Right lobe of liver (tissue), 4 donors: ENCODE measurements at regions not wholly inside any gene's neighbourhood (a gene's known extent, or its start where the extent isn't known, plus 50 kb on each side); places are given as distances from the start of the nearest gene placed in this dataset.

Source experiments
- CTCF ChIP-seq, 4 donors: fragments of 200-600 bp in 3 of 4; fragments of 450-650 bp in 1 of 4; IDR thresholded peaks; one replicate each; pipeline versions ENCODE4 v1.5.1 to v1.8.0; 2016 to 2022; ENCODE audit warnings: antibody characterized with exemption in 4 of 4, mild to moderate bottlenecking in 2 of 4
- POLR2A ChIP-seq: fragments of 450-650 bp; IDR thresholded peaks from one replicate; pipeline ENCODE4 v1.6.1; 2017; ENCODE audit warnings: antibody characterized with exemption, mild to moderate bottlenecking
- donor health status: DM: no; HTN: no; CAD: no.
- donor health status: DM: no; HTN: no; CAD: no.
- donor health status: DM: no; HTN: yes; CAD: no.

- TF ChIP-seq CTCF (IDR thresholded peaks at IDR 0.05) (no peak), POLR2A (no peak)
These were observed 102.9 kb downstream of the FASLG start for GRCh38 chr1:172761581-172762486.
